NCI-H1417 (cell line): ENCODE measurements at regions not wholly inside any gene's neighbourhood (a gene's known extent, or its start where the extent isn't known, plus 50 kb on each side); places are given as distances from the start of the nearest gene placed in this dataset.

Experiments
- DNase-seq, 3 experiments: peaks; one replicate each; lab custom pipeline; 2025; lab: John Stamatoyannopoulos, UW

DNA sequence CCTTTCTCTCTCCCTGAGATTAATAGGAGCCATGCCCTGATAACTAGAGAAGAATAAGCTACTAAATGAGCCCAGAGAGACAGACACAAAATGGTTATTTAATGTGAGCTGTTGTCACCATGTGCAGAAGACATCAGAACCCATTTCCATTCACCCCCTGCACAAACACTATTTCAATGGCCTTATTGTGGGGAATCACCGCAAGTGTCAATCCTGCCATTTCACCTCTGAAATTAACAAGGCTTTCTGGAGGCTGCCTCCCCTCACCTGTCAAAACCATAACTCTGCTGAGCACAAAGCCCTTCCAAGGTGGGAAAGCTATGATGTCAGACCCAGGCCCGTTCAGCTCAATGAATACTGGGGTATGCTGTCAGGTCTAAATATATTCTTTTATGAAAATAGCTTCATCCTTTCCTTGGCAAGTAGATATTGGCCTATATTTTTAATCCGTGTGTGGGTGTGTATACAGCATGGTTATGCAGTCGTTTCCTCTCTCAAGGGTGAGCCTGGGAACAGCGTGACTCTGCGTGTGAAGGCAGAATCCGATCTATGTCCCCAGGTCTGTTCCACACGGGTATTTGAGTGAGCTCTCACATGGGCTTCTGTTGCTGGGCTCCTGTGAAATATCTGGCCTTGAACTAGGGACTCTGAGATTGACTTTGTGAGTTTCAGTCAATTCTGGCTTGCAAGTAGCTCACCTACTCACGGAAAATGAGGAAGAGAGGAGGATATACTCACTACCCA is 266.3 kb downstream of the FBXW7 start:
- DNase-seq: no peak

DNA sequence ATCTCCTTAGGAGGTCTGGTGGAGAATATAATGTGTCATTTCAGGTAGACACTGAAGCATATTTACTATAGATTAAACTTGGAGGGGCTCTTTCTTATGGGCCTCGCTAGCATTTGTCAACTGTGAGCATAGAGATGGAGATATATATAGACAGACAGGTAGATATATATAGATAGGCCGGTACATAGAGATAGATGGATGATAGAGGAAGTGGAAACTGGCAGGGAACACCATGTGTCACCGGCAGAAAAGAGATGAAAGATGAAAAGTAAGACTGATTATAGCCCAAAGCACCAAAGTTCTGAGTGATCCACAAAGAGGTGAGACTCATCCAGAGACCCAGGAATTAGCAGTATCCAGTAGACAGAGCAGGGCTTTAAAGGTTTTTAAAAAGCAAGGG is 268.1 kb downstream of the FBXW7 start:
- DNase-seq: no peak

DNA sequence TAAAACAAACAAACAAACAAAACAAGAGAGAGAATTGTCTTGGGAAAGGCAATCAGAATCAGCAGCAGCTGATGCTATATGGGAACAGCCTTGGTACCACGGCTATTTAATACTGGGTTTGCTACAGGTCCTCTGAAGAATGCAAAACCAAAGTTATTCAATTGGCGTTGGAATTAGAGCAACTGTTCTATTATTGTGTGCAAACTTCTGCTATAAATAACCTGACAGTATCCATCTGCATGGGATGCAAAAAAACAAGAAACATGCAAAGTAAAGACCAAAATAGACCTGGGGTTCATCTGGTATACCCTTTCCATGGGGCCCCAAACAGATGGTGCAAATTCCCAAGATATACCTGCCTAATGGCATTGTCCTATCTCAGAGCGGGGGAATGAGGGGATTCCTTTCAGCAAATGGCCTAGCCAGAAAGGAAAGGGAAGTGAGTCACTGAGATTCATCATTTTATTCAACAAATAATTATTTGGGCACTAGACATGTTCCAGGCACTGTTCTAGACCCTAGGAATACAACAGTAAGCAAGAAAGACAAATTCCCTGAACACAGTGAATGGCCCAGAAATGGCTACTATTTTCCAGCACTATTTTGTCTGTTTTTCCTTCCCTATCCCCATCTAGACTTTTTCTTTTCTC is 268.9 kb downstream of the FBXW7 start:
- no peak for DNase-seq

DNA sequence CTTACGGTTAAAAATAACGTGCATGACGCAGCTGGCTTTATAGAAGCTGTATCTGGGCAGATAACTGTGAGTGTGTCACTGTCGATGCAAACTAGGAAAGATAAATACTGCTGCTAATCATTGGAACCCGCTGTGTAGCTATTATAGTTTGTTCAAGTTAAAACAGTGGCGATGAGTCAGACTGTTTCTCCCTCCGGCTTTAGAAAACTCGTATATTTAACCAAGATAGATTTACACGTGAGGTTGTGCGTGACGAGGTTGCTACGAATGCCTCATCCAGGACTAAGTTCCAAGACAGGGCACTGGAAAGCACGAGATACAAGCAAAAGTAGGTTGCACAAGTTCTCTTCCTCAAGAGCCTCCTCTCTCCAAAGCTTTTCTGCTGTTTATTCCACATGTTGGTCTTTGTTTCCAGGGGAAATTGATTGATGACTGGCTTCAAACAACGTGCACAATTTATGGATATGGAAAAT is 270.7 kb downstream of the FBXW7 start:
- DNase-seq: peak in 2 of 3 experiments; percentile 69 to 93

DNA sequence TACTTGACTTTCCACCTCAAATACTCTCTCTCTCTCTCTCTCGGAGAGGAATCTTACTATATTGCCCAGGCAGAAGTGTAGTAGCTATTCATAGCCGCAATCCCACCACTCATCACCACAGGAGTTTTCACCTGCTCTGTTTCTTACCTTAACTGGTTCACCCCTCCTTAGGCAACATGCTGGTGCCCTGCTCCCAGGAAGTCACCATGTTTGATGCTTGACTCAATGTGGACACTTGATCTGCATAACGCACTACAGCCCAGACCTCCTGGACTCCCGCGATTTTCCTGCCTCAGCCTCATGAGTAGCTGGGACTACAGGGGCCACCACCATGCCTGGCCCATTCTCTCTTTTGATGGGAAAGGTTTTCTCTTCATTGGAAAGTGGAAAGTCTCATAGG is 271.8 kb downstream of the FBXW7 start:
- DNase-seq: no peak

DNA sequence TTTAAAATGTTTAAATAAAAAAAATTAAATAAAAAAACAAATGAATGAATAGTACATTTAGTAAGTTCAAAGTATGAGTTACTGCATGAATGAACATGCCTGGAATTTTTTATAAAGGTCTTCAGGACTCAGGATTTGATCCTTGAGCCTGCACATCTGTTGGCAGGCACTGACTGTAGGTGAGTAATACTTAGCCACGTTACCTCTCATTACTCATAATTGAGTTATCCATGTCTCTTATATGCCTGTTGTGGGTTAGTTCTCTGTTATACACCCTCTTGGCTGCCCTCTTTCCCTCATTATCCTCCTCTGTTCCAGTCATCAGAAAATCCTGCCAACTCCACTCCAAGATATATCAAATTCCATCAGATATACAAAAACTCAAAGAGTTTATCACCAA is 276.0 kb downstream of the FBXW7 start:
- DNase-seq: no peak

DNA sequence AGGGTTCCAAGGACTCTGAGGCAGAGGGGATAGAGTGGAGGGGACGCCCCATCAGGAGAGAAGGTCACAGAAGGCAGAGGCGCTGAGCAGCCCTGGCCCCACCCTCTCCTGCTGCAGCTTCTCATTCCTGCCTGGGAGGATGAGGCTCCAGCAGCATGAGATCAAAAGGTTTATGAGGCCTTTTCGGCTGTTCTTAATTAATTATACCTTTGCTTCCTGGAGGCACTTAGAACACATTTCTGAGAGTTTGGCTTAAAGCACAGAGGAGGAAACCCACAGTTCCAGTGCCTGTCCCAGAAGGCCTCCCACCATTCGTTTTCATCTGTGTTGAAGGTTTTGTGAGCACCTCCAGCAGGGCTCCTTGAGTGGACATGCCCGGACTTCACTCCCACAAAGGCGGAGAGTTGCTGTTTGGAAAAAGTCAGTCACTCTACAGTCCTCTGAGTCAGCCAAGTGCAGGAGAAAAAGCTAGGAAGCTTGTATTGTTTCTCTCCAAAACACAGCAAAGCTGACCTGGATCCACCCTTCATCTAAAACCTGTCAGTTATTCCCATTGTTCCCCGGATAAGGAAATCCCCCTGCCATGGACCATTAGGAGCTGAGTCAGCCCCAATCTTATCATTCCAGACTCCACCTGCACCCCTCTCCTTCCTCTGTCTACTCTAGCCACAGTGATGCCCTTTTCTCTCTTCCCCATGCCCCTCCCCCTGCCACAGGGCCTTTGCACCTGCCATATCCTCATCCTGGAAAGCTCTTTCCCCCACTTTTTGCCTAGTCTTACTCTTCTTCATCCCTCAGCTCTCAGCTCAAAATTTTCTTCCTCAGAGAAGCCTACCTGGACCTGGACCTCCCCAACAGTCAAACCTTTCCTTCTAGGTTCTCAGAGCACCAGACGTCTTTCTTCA is 276.8 kb downstream of the FBXW7 start:
- DNase-seq: peak in 1 of 3 experiments; percentile 52

DNA sequence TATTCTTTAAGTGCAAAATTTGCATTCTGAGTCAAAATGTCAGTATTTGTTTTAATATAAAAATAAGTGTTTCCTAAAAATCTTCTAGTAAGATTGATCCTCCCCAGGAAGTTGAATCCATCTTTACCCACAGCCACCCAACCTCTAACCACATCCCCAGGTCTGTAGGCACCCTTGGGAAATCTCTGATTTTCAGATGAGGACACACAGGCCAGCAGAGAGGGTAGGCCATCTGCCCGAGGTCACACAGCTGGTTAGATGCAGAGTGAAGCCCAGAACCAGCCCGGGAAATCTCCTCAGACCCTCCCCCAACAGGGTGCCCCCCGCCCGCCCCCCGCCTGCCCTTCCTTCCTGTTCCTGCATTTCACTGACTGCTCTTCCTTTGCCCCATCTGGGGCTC is 277.5 kb downstream of the FBXW7 start:
- DNase-seq: no peak

DNA sequence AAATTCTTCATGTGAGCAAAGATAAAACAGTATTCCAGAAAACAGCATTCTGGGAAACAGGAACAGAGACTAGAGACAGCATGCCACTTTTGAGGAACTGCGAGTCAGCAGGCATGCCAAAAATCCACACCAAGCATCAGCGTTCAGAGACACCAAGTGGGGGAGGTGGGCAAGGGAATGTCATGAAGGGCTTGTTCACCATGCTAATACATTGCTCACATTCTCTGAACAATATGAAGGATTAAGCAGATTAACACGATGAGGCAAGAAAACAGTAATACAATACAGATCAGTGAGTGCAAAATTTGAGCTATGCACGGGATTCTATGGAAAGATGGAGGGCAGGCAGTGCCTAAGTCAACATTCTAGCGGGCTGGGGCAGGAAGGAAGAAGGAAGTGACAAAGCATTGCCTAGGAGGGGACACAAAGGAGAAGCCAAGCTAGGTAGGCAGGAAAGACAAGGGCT is 278.3 kb downstream of the FBXW7 start:
- no peak for DNase-seq

DNA sequence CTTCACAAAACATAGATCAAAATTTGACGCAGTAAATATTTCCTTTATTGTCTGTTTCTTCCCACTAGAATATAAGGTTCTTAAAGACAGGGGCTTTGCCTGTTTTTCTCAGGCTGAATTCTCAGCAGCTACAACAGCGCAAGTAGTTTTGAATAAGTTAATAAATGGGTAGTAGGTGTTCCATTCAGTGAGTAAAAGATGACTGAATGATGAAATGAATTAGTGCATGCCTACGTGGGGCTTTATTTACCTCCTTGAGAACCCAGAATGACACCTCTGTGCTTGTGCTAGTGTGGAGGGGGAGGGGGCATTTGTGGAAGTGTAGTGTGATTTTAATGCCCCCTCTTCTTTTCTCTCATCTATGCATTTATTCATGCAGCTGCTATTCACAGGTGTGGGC is 278.9 kb downstream of the FBXW7 start:
- DNase-seq: no peak

DNA sequence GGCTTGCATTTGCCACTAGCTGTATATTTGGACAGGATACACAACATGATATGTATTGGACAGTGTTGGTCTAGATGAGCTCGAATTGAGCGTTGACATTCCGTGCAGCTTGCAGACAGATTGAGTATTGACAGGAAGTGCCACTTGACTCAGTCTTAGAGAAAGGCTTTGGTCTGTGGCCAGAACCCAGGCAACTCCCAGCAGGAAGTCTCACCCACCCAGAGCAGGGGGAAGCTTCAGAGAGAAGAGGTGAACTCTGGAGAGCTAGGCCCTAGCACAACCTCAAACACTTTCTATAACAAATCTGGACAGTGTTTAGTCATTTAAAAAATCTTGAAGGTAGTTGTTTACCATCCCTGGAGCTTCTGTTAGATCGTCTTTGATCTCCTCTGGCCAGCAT is 280.5 kb downstream of the FBXW7 start:
- peak; percentile 22 to 70 (median 32) for DNase-seq

DNA sequence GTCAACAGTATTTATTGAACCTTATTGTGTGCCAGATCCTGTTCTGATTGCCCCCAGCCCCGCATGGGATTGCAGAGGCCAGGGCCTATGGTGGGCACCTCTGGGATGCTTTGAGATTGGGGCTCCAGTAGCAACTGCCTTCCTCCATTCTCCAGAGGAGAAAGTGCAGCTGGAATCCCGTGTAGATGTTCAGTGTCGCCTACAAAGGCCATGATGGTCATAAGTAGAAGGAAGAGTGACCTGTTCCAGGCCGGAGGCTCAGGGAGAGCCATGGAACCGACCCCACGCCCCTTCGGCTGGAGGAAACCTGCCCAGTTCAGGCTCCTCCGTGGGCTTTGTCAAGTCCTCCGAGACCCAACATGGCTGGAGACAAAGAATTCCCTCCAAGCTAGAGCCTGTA is 287.5 kb downstream of the FBXW7 start:
- DNase-seq: no peak

DNA sequence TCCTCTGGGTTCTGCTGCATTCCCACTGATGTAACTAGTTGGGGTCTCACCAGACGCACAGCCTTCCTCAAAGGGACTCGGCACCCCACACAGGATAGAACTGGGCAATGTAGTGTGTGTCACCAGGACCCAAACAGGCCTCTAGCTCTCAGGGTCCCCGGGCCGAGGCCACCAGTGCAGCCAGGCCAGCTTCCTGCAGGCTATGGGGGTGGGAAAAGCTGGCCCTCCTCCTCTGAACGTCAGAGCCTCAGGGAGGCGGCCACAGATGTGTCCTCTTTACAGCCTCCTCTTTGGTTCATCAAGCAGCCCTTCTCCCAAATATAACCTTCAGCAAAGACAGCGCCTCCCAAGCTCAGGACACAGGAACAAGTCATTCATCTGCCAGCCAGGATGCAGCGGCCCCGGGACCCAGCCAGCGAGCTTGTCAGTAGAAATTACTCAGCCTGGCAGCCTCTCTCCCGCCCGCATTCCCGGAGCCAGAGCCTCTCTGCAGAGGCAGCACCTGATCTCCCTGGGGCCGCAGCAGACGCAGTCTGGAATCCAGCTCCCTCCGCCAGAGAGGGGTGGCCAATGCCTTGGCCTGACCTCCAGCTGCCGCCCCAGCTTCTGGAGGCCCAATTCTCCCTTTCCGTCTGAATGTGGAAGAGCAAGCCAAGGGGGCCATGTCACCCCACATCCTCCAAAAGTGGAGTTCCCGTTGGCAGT is 288.5 kb downstream of the FBXW7 start:
- DNase-seq: no peak

DNA sequence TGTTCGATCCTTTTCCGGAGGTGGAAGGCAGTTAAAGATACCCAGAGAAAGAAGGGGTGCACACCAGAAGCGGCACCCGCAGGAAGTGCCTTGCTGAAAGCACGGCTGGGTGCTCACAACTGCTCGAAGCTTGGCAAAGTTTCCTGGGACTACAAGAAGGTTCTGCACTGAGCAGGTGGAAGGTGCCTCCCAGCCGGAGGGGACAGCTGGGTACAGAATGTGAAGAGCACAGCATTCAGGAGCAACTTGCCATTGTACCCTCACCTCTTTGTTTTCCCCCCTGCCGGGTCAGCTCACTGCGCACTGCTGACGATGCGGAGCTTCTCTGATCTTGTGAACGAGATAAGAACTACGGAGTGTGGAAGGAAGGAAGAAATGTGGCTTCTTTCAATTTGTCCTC is 289.2 kb downstream of the FBXW7 start:
- no peak for DNase-seq

DNA sequence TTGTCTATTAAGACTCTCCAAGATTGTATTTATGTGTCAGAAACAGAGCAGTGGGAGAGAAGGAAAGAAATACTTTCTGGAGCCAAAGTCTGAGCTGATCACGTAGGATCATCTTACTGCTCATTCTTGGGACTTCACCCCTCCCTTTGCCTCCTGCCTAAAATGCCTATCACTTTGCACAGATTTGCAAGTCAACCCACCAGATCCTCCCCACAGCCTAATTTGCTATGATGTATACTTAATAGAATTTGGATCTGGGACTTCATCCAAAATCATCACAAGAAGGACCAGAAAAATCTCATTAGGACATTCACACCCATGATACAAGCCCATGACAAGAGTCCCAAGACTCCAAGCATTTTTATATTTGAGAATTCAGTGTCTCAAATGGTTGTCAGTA is 290.2 kb downstream of the FBXW7 start:
- no peak for DNase-seq

DNA sequence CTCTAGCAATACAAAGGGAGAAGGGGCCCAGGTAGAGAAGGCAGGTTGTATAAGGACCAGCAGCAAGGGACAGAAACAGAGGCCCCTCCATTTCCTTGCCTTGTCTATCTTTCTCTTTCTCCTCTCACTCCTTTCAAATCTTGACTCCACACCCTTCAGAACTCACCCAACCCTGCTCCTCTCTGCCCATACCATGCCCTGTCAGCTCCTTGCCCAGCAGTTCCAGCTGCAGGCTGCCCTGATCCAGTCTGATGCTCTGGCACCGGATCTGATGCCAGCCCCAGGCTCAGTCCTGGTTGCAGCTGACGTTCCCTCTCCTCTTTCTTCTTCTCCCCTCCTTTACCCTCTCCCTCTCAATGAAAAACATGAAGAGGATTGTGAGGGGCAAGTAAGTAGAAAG is 291.2 kb downstream of the FBXW7 start:
- DNase-seq: no peak

DNA sequence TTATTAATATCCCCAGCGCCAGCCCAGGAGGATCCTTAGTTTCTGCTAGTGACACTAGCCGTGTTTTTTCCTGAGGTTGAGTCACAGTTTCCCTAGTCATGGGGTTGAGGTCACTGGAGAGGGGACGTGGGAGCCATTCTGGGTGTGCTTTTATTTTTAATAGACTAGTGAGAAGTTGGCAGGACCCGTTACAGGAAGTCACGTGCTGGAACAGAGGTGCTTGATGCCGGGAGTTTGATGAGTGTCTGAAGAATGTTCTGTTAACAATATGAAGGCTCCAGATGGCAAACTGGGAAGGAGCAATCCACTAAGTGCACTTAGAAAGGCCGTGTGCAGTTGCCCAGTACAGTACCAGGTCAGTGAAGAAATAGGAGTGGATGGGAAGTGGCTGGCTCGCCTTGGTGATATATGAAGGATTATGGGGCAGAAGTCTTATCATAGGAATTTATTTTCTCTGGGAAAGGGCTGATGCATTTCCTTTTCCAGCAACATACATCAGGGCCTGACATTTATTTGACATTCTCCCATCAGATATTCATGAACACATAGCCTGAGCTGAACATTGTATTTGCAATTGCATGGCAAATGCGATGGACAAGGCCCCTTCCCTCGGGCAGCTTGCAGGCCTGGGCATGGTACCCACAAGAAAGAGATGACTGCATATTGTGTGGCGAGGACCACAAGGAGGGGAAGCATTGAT is 291.8 kb downstream of the FBXW7 start:
- DNase-seq: peak in 1 of 3 experiments; percentile 18

DNA sequence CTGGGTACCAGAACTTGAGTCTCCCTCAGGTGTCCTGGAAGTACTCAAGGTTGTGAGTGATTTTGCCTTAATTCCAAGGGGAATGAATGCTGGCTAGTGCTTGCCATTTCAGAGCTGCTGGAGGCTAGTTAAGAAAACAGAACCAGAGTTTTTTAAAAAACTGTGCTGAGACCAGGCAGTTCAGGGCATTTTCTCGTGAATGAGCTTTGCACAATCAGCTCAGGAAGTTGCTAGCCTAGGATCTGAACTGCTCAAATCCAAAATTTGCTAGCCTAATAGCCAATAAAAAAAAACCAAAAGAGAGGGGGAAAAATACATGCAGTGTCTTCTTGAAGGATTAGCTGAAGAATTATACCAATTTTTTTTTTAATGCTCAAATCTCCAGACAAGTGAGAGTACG is 292.7 kb downstream of the FBXW7 start:
- DNase-seq: no peak

DNA sequence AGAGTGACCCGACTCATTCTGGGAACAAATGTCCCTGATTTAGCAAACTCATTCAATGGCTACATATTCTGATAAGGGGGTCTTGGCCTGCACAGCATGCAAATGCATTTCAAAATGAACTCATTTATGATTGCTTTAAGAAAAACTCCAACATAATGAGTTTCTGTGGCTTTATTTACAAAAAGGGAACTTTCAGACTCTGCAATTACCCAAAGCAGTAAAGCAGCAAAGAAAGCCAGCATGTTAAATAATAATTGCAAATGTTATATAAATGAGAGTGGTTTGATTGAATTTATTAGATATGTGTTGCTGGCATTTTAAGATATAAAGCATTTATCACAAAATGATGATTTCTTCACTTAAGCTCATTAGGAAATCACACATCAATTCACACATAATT is 295.7 kb downstream of the FBXW7 start:
- DNase-seq: no peak

DNA sequence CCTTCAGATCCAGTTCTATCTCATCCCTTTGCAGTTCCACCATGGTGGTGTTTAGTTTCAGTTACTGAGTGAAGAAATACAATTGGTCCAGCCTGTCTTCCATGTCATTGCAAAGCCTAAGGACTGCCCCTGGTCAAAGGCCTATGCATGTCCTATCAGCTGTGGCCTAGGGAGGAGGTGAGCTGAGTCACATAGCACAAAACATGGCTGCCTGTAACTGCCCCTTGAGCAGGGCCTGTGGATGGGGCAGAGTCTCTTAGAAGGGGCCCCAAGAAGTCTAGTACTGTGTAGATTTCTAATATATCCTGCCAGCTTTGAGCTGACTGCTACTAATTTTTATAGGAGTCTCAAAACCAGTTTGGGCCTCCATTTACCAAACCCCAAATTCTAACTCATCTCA is 296.7 kb downstream of the FBXW7 start:
- DNase-seq: no peak

DNA sequence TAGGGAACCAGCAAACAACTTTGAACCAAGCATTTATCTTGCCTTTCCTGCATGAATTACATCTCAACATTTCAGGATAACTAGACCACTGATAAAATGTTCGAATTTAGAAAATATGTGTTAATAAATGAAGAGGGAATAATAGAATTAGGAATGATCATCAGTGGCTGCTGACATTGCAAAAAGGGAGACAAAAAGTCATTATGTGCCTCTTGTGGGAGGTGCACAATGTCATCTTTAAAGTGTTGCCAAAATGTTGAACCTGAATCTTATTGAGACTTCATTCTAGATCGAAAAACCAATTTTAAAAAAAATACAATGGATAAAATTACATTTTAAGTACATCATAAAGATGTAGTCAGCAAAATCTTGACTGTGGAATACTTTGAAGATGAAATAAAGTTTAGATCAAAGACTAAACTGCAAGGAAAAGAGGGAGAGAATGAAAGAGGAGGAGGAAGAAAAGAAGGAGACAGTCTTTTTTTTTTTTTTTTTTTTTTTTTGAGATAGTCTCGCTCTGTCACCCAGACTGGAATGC is 299.3 kb downstream of the FBXW7 start:
- no peak for DNase-seq
